ENCODE measurements at regions not wholly inside any gene's neighbourhood (a gene's known extent, or its start where the extent isn't known, plus 50 kb on each side); places are given as distances from the start of the nearest gene placed in this dataset.

- Histone ChIP-seq H3K27me3 (no peaks in the 10 kb centered on the region), H3K9me3 (no peaks in the 10 kb centered on the region), H3K4me1 (no peaks in the 10 kb centered on the region), H3K36me3 (no peaks in the 10 kb centered on the region), H3K27ac (no peak overlapping the region), H3K4me3 (no peak overlapping the region)
- 56 to 80% methylated on average over 2 of the region's 2 CpGs for WGBS, 2 donors
- intact Hi-C loops (cut with DNase I), result no loop called here
- DNase-seq, result no peak
- no peak for TF ChIP-seq POLR2A (IDR thresholded peaks at IDR 0.05)
- TF ChIP-seq POLR2AphosphoS5 (IDR thresholded peaks at IDR 0.05), result no peak
- no peak for TF ChIP-seq CTCF (IDR thresholded peaks at IDR 0.05)
- no peak for TF ChIP-seq EP300 (IDR thresholded peaks at IDR 0.05)
Observed at GRCh38 chr1:191895049-191895448, 263.2 kb upstream of the RGS18 start.

- intact Hi-C loops (cut with DNase I), result no loop called here
- Histone ChIP-seq H3K4me1 (no peaks in the 10 kb centered on the region), H3K27me3 (no peaks in the 10 kb centered on the region), H3K27ac (no peak overlapping the region), H3K4me3 (no peak overlapping the region), H3K9me3 (no peaks in the 10 kb centered on the region), H3K36me3 (no peaks in the 10 kb centered on the region)
- DNase-seq, result no peak
- TF ChIP-seq POLR2AphosphoS5 (IDR thresholded peaks at IDR 0.05) (no peak), CTCF (IDR thresholded peaks at IDR 0.05) (no peak), EP300 (IDR thresholded peaks at IDR 0.05) (no peak), POLR2A (IDR thresholded peaks at IDR 0.05) (no peak)
Observed at GRCh38 chr1:191895462-191896058, 262.7 kb upstream of the RGS18 start.

GRCh38 chr1:191897134-191897533 is 261.1 kb upstream of the RGS18 start:
- H3K4me3 ChIP-seq, result no peak overlapping the region
- no peaks in the 10 kb centered on the region for H3K36me3 ChIP-seq
- no peaks in the 10 kb centered on the region for H3K27me3 ChIP-seq
- no peak for TF ChIP-seq POLR2A (IDR thresholded peaks at IDR 0.05)
- no peak for TF ChIP-seq POLR2AphosphoS5 (IDR thresholded peaks at IDR 0.05)
- no peak for TF ChIP-seq CTCF (IDR thresholded peaks at IDR 0.05)
- TF ChIP-seq EP300 (IDR thresholded peaks at IDR 0.05), result no peak
- intact Hi-C loops (cut with DNase I), result no loop called here
- DNase-seq, result no peak
- no peak overlapping the region for H3K27ac ChIP-seq
- 64 to 84% methylated on average over 3 of the region's 3 CpGs for WGBS, 2 donors
- no peaks in the 10 kb centered on the region for H3K9me3 ChIP-seq
- H3K4me1 ChIP-seq, result no peaks in the 10 kb centered on the region

GRCh38 chr1:191901651-191902050 is 256.6 kb upstream of the RGS18 start:
- Histone ChIP-seq H3K27ac (no peak overlapping the region), H3K27me3 (no peaks in the 10 kb centered on the region), H3K9me3 (no peaks in the 10 kb centered on the region), H3K4me1 (no peaks in the 10 kb centered on the region), H3K36me3 (no peaks in the 10 kb centered on the region), H3K4me3 (no peak overlapping the region)
- intact Hi-C loops (cut with DNase I), result no loop called here
- WGBS, 2 donors, result 89 to 94% methylated on average over 7 of the region's 7 CpGs
- TF ChIP-seq POLR2AphosphoS5 (IDR thresholded peaks at IDR 0.05), result no peak
- TF ChIP-seq CTCF (IDR thresholded peaks at IDR 0.05), result no peak
- TF ChIP-seq EP300 (IDR thresholded peaks at IDR 0.05), result no peak
- no peak for TF ChIP-seq POLR2A (IDR thresholded peaks at IDR 0.05)
- no peak for DNase-seq

GRCh38 chr1:191904991-191905390 is 253.3 kb upstream of the RGS18 start:
- DNase-seq, result no peak
- intact Hi-C loops (cut with DNase I), result no loop called here
- H3K36me3 ChIP-seq, result no peaks in the 10 kb centered on the region
- no peak overlapping the region for H3K27ac ChIP-seq
- TF ChIP-seq EP300 (IDR thresholded peaks at IDR 0.05) (no peak), POLR2A (IDR thresholded peaks at IDR 0.05) (no peak), CTCF (IDR thresholded peaks at IDR 0.05) (no peak), POLR2AphosphoS5 (IDR thresholded peaks at IDR 0.05) (no peak)
- H3K27me3 ChIP-seq, result no peaks in the 10 kb centered on the region
- H3K4me3 ChIP-seq, result no peak overlapping the region
- peaks cover 0 to 2% (median 0%) of the 10 kb centered on the region in 4 donors for H3K9me3 ChIP-seq
- no peaks in the 10 kb centered on the region for H3K4me1 ChIP-seq
